ENCODE measurements at regions not wholly inside any gene's neighbourhood (a gene's known extent, or its start where the extent isn't known, plus 50 kb on each side); places are given as distances from the start of the nearest gene placed in this dataset.

- H2AFZ ChIP-seq (ENCODE audit: low read depth, low read length): no peak overlapping the region
- H3K9me3 ChIP-seq (ENCODE audit: insufficient read depth, low read length, severe bottlenecking): no peaks in the 10 kb centered on the region
- no peaks in the 10 kb centered on the region for H3K36me3 ChIP-seq (ENCODE audit: insufficient read depth, low read length)
- H3K79me2 ChIP-seq (ENCODE audit: insufficient read depth, low read length): no peaks in the 10 kb centered on the region
- H4K20me1 ChIP-seq (ENCODE audit: insufficient read depth, low read length): no peaks in the 10 kb centered on the region
- no peak for TF ChIP-seq CTCF (IDR thresholded peaks at IDR 0.05; ENCODE audit: borderline replicate concordance, extremely low read depth, low read length, poor library complexity, severe bottlenecking)
- TF ChIP-seq EZH2 (IDR thresholded peaks at IDR 0.05; ENCODE audit: borderline replicate concordance, low read depth, low read length, severe bottlenecking): no peak
- no peak overlapping the region for H3K27ac ChIP-seq (ENCODE audit: low read length)
- H3K4me3 ChIP-seq (ENCODE audit: low read depth in 1 of 2, low read length in 2 of 2): no peak overlapping the region
- DNase-seq (no peak), ATAC-seq (ENCODE audit: insufficient read depth, low read depth) (no peak)
- H3K27me3 ChIP-seq (ENCODE audit: insufficient read depth, low read length, poor library complexity): no peaks in the 10 kb centered on the region
- H3K4me2 ChIP-seq (ENCODE audit: insufficient read depth, low read length): no peak overlapping the region
- no peaks in the 10 kb centered on the region for H3K4me1 ChIP-seq (ENCODE audit: insufficient read depth, low read length)
- no peak overlapping the region for H3K9ac ChIP-seq (ENCODE audit: low read depth, low read length)
Observed at GRCh38 chr1:72631449-72631848, 349.1 kb upstream of the NEGR1 start.

GRCh38 chr1:72623299-72623708, 341.0 kb upstream of the NEGR1 start:
- H3K9me3 ChIP-seq (ENCODE audit: insufficient read depth, low read length, severe bottlenecking): no peaks in the 10 kb centered on the region
- DNase-seq: peak; percentile 4
- ATAC-seq (ENCODE audit: insufficient read depth, low read depth): peak; percentile 77
- H3K9ac ChIP-seq (ENCODE audit: low read depth, low read length): no peak overlapping the region
- H3K27me3 ChIP-seq (ENCODE audit: insufficient read depth, low read length, poor library complexity): no peaks in the 10 kb centered on the region
- no peak overlapping the region for H3K4me3 ChIP-seq (ENCODE audit: low read depth in 1 of 2, low read length in 2 of 2)
- H3K36me3 ChIP-seq (ENCODE audit: insufficient read depth, low read length): no peaks in the 10 kb centered on the region
- no peaks in the 10 kb centered on the region for H4K20me1 ChIP-seq (ENCODE audit: insufficient read depth, low read length)
- H3K4me1 ChIP-seq (ENCODE audit: insufficient read depth, low read length): peaks cover 2% of the 10 kb centered on the region; the same call in 1 of the 2 replicates
- H2AFZ ChIP-seq (ENCODE audit: low read depth, low read length): peak overlapping the region; percentile 43; the same call in 1 of the 2 replicates
- H3K4me2 ChIP-seq (ENCODE audit: insufficient read depth, low read length): no peak overlapping the region
- no peak overlapping the region for H3K27ac ChIP-seq (ENCODE audit: low read length)
- TF ChIP-seq CTCF (IDR thresholded peaks at IDR 0.05; ENCODE audit: borderline replicate concordance, extremely low read depth, low read length, poor library complexity, severe bottlenecking): peak; percentile 71
- TF ChIP-seq EZH2 (IDR thresholded peaks at IDR 0.05; ENCODE audit: borderline replicate concordance, low read depth, low read length, severe bottlenecking): no peak
- H3K79me2 ChIP-seq (ENCODE audit: insufficient read depth, low read length): no peaks in the 10 kb centered on the region

- peaks cover 2% of the 10 kb centered on the region; the same call in 1 of the 2 replicates for H3K4me1 ChIP-seq (ENCODE audit: insufficient read depth, low read length)
- no peaks in the 10 kb centered on the region for H3K79me2 ChIP-seq (ENCODE audit: insufficient read depth, low read length)
- H3K9ac ChIP-seq (ENCODE audit: low read depth, low read length): no peak overlapping the region
- no peaks in the 10 kb centered on the region for H4K20me1 ChIP-seq (ENCODE audit: insufficient read depth, low read length)
- no peaks in the 10 kb centered on the region for H3K27me3 ChIP-seq (ENCODE audit: insufficient read depth, low read length, poor library complexity)
- DNase-seq (no peak), ATAC-seq (ENCODE audit: insufficient read depth, low read depth) (no peak)
- H2AFZ ChIP-seq (ENCODE audit: low read depth, low read length): no peak overlapping the region
- no peak overlapping the region for H3K27ac ChIP-seq (ENCODE audit: low read length)
- H3K4me2 ChIP-seq (ENCODE audit: insufficient read depth, low read length): no peak overlapping the region
- no peaks in the 10 kb centered on the region for H3K36me3 ChIP-seq (ENCODE audit: insufficient read depth, low read length)
- TF ChIP-seq CTCF (IDR thresholded peaks at IDR 0.05; ENCODE audit: borderline replicate concordance, extremely low read depth, low read length, poor library complexity, severe bottlenecking): no peak
- TF ChIP-seq EZH2 (IDR thresholded peaks at IDR 0.05; ENCODE audit: borderline replicate concordance, low read depth, low read length, severe bottlenecking): no peak
- H3K4me3 ChIP-seq (ENCODE audit: low read depth in 1 of 2, low read length in 2 of 2): no peak overlapping the region
- H3K9me3 ChIP-seq (ENCODE audit: insufficient read depth, low read length, severe bottlenecking): no peaks in the 10 kb centered on the region
Observed at GRCh38 chr1:72620453-72620852, 338.1 kb upstream of the NEGR1 start.
